Caco-2 (cell line): ENCODE measurements at regions not wholly inside any gene's neighbourhood (a gene's known extent, or its start where the extent isn't known, plus 50 kb on each side); places are given as distances from the start of the nearest gene placed in this dataset.

ENCODE experiments used
- BruUV-seq: library from RNA; stranded (reverse); fragments of 400-500 nt; replicated peaks from 2 replicates; lab custom pipeline; 2021; lab: Mats Ljungman, UMichigan
- CTCF ChIA-PET: fragments of 300-600 bp; sonication (Branson Sonifier 250); formaldehyde crosslinking; loops from one replicate; lab custom pipeline; 2022; ENCODE audit warnings: antibody characterized with exemption; lab: Charles Lee
- POLR2A ChIA-PET: fragments of 300-600 bp; sonication (Branson Sonifier 250); formaldehyde crosslinking; loops from one replicate; lab custom pipeline; 2022; ENCODE audit warnings: antibody characterized with exemption; lab: Charles Lee
- DNase-seq, 2 experiments: peaks; one replicate each; pipeline versions ENCODE4 v3.0.0 to v3.0.0-alpha.2; 2020 to 2022
- H3K27me3 ChIP-seq: replicated peaks from 2 replicates; pipeline ENCODE4 v1.6.0; 2011; ENCODE audit warnings: low read length; ENCODE audit not compliant: control insufficient read depth, insufficient read depth
- H3K36me3 ChIP-seq: 2 replicates; pipeline ENCODE4 v1.5.1; 2011; ENCODE audit warnings: low read length; ENCODE audit not compliant: control insufficient read depth, insufficient read depth
- H3K4me1 ChIP-seq: fragments of 250-450 bp; sonication (Bioruptor Pico); 2 replicates; pipeline ENCODE4 v1.5.1; 2020; ENCODE audit warnings: mild to moderate bottlenecking
- H3K4me3 ChIP-seq: 2 replicates; pipeline ENCODE4 v1.5.1; 2011; ENCODE audit warnings: low read depth, mild to moderate bottlenecking, control low read depth, low read length
- H3K9me3 ChIP-seq: fragments of 250-450 bp; sonication (Bioruptor Pico); 2 replicates; pipeline ENCODE4 v1.5.1; 2020; ENCODE audit warnings: mild to moderate bottlenecking, moderate library complexity
- H3K27ac Mint-ChIP-seq: one replicate; pipeline ENCODE4 v1.8.0; 2022; ENCODE audit warnings: mixed read lengths; ENCODE audit not compliant: unreplicated experiment
- H3K27me3 Mint-ChIP-seq: one replicate; pipeline ENCODE4 v1.8.0; 2022; ENCODE audit warnings: mixed read lengths; ENCODE audit not compliant: insufficient read depth, unreplicated experiment
- H3K36me3 Mint-ChIP-seq: one replicate; pipeline ENCODE4 v1.8.0; 2022; ENCODE audit warnings: mild to moderate bottlenecking, mixed read lengths; ENCODE audit not compliant: insufficient read depth, unreplicated experiment
- H3K4me1 Mint-ChIP-seq: one replicate; pipeline ENCODE4 v1.8.0; 2022; ENCODE audit warnings: low read depth, mixed read lengths; ENCODE audit not compliant: unreplicated experiment
- H3K4me3 Mint-ChIP-seq: one replicate; pipeline ENCODE4 v1.8.0; 2022; ENCODE audit warnings: mild to moderate bottlenecking, moderate library complexity, mixed read lengths; ENCODE audit not compliant: unreplicated experiment
- H3K9me3 Mint-ChIP-seq: one replicate; pipeline ENCODE4 v1.8.0; 2022; ENCODE audit warnings: mixed read lengths; ENCODE audit not compliant: unreplicated experiment
- CTCF ChIP-seq, 2 experiments: fragments of 200-600 bp in 1 of 2; IDR thresholded peaks; 1 replicate in 1 of 2; 2 replicates in 1 of 2; pipeline versions ENCODE4 v1.5.1 to v1.8.0; 2011 to 2022; ENCODE audit warnings: antibody characterized with exemption in 1 of 2, control low read depth in 1 of 2, inconsistent platforms in 1 of 2, low read depth in 1 of 2, low read length in 1 of 2, mild to moderate bottlenecking in 1 of 2, moderate library complexity in 1 of 2; ENCODE audit not compliant: insufficient read depth in 1 of 2, severe bottlenecking in 1 of 2, unreplicated experiment in 1 of 2
- intact Hi-C: fragments of 100-400 bp; cut with micrococcal nuclease; formaldehyde crosslinking; loops from one replicate; pipeline ENCODE4 v1.10.0; 2022; ENCODE audit not compliant: unreplicated experiment

GRCh38 chr20:50337521-50338466 is 147.2 kb downstream of the CEBPB start:
- H3K9me3 Mint-ChIP-seq: no peaks in the 10 kb centered on the region
- Histone ChIP-seq H3K9me3 (no peaks in the 10 kb centered on the region), H3K4me1 (peaks cover 8% of the 10 kb centered on the region), H3K36me3 (no peaks in the 10 kb centered on the region), H3K4me3 (no peak overlapping the region), H3K27me3 (no peaks in the 10 kb centered on the region)
- H3K4me3 Mint-ChIP-seq: no peak overlapping the region
- ChIA-PET POLR2A (interaction anchor here (0.7 to 1.0 kb wide), 2 partner anchors 9 to 147 kb away, joined by 3 to 4 read pairs; no protein-coding TSS in a partner anchor), CTCF (interaction anchor here (0.7 to 1.1 kb wide), 3 partner anchors 126 to 154 kb away, joined by 3 to 5 read pairs (median 4); no protein-coding TSS in a partner anchor)
- no peak for DNase-seq
- H3K27ac Mint-ChIP-seq: no peak overlapping the region
- H3K27me3 Mint-ChIP-seq: no peaks in the 10 kb centered on the region
- no peaks in the 10 kb centered on the region for H3K36me3 Mint-ChIP-seq
- peaks cover 4% of the 10 kb centered on the region for H3K4me1 Mint-ChIP-seq
- intact Hi-C loops: no loop called here
- BruUV-seq: no TSS peak
- no peak for TF ChIP-seq CTCF (IDR thresholded peaks at IDR 0.05; ENCODE audit: insufficient read depth in 1 of 2, low read depth in 1 of 2, low read length in 1 of 2, severe bottlenecking in 1 of 2, unreplicated experiment in 1 of 2)

- no peaks in the 10 kb centered on the region for H3K27me3 Mint-ChIP-seq
Observed at GRCh38 chr20:50338479-50339391, 148.1 kb downstream of the CEBPB start.

More at GRCh38 chr20:50338479-50339391, 148.1 kb downstream of the CEBPB start:
- H3K27me3 ChIP-seq: no peaks in the 10 kb centered on the region
- H3K9me3 ChIP-seq: no peaks in the 10 kb centered on the region
- BruUV-seq: no TSS peak
- no peak for DNase-seq
- intact Hi-C loops: no loop called here
- peaks cover 8% of the 10 kb centered on the region for H3K4me1 ChIP-seq
- no peak overlapping the region for H3K4me3 ChIP-seq
- H3K4me1 Mint-ChIP-seq: peaks cover 4% of the 10 kb centered on the region
- ChIA-PET POLR2A (interaction anchor here (1.0 kb wide), 1 partner anchor 10 kb away, joined by 3 read pairs; no protein-coding TSS in a partner anchor), CTCF (interaction anchor here (0.5 to 1.1 kb wide), 5 partner anchors 29 to 154 kb away, joined by 3 to 5 read pairs (median 3); no protein-coding TSS in a partner anchor)
- H3K36me3 ChIP-seq: no peaks in the 10 kb centered on the region
- H3K4me3 Mint-ChIP-seq: no peak overlapping the region
- H3K27ac Mint-ChIP-seq: no peak overlapping the region
- no peaks in the 10 kb centered on the region for H3K36me3 Mint-ChIP-seq
- H3K9me3 Mint-ChIP-seq: no peaks in the 10 kb centered on the region
- peak in 1 of 2 experiments; percentile 16 for TF ChIP-seq CTCF (IDR thresholded peaks at IDR 0.05; ENCODE audit: insufficient read depth in 1 of 2, low read depth in 1 of 2, low read length in 1 of 2, severe bottlenecking in 1 of 2, unreplicated experiment in 1 of 2)
